Inferior parietal cortex (tissue), 1 donor: ENCODE measurements at regions not wholly inside any gene's neighbourhood (a gene's known extent, or its start where the extent isn't known, plus 50 kb on each side); places are given as distances from the start of the nearest gene placed in this dataset.

Experiments
- DNase-seq: peaks from one replicate; pipeline ENCODE4 v3.0.0-alpha.2; 2016; ENCODE audit errors: extremely low spot score

- DNase-seq: no peak
Measured at GRCh38 chr3:29183346-29184087, 97.4 kb upstream of the RBMS3 start.

- no peak for DNase-seq
Measured at GRCh38 chr3:29185706-29186105, 95.2 kb upstream of the RBMS3 start.

GRCh38 chr3:29186131-29186599 is 94.7 kb upstream of the RBMS3 start:
- no peak for DNase-seq

- DNase-seq: no peak
Measured at GRCh38 chr3:29186982-29187725, 93.7 kb upstream of the RBMS3 start.

GRCh38 chr3:29189328-29189727 is 91.5 kb upstream of the RBMS3 start:
- no peak for DNase-seq

- no peak for DNase-seq
Measured at GRCh38 chr3:29194139-29194538, 86.7 kb upstream of the RBMS3 start.

GRCh38 chr3:29195056-29195455 is 85.8 kb upstream of the RBMS3 start:
- DNase-seq: no peak

- no peak for DNase-seq
Measured at GRCh38 chr3:29201604-29202003, 79.3 kb upstream of the RBMS3 start.

- DNase-seq: no peak
Measured at GRCh38 chr3:29202378-29202777, 78.5 kb upstream of the RBMS3 start.

- DNase-seq: no peak
Measured at GRCh38 chr3:29203851-29204250, 77.0 kb upstream of the RBMS3 start.

GRCh38 chr3:29207427-29207826 is 73.4 kb upstream of the RBMS3 start:
- DNase-seq: no peak

GRCh38 chr3:29212789-29213433 is 68.0 kb upstream of the RBMS3 start:
- no peak for DNase-seq

GRCh38 chr3:29214009-29214658 is 66.7 kb upstream of the RBMS3 start:
- no peak for DNase-seq

- no peak for DNase-seq
Measured at GRCh38 chr3:29215948-29216347, 64.9 kb upstream of the RBMS3 start.

- no peak for DNase-seq
Measured at GRCh38 chr3:29226706-29227105, 54.2 kb upstream of the RBMS3 start.

GRCh38 chr3:29227307-29227706 is 53.6 kb upstream of the RBMS3 start:
- no peak for DNase-seq
